ENCODE measurements at regions not wholly inside any gene's neighbourhood (a gene's known extent, or its start where the extent isn't known, plus 50 kb on each side); places are given as distances from the start of the nearest gene placed in this dataset.

- DNase-seq = no peak
Measured at GRCh38 chr6:118761645-118762044, 110.3 kb upstream of the CEP85L start.

GRCh38 chr6:118758946-118759345 is 107.6 kb upstream of the CEP85L start:
- no peak for DNase-seq

- DNase-seq = no peak
Measured at GRCh38 chr6:118755941-118756646, 104.7 kb upstream of the CEP85L start.

DNA sequence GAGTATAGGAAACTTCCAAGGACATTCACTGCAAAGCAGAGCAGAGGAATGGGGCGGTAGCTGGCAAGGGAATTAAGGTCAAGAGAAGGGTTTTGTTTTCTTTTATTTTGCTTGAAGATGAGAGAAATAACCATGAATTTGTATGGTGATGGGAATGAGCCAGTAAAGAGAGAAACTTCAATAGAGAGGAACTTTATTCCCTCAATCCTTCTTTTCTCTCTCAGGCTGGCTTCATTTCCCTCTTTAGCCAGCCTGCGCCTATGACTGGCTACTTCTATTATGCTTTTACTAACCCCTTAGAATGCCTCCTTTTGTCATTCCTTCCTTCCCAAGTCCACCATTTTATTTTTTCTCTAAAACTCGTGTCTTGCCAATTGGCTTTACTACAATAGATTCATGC is 101.4 kb upstream of the CEP85L start:
- no peak for DNase-seq

GRCh38 chr6:118751072-118751471 is 99.7 kb upstream of the CEP85L start:
- no peak for DNase-seq

- peak; percentile 43 for DNase-seq
Measured at GRCh38 chr6:118750143-118750542, 98.8 kb upstream of the CEP85L start.

DNA sequence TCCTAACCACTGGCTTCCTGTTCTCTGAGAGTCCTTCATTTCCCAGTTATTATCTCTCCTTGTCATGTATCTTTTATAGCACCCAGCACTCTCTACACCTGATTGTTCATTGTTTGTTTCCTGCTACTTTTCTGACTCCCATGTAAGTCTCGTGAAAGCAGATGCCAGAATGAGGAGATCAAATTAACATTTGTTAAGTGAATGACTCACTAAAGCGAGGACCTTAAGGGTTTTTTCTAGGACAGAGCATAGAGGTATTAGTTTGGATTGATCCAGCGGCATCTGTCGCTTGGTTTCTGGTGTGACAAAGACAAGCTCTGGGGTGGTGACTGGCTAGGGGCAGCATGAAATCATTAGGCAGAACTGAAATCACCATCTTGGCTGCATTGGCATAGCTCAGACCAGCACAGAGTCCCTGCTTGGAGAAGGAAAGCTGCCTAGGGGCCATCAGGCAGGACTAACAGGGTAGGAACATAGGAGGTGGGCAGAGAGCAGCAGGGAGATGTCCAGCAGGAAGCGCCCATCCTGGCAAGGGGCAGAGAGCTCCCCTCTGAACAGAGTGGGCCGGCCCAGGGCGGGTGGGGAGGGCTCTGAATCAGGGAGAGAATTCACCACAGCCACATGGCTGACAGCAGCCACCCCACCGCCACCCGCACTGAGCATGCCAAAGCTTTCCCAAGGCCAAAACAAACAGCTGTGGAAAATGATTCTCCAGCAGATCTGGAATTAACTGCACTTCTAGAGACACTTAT is 97.1 kb upstream of the CEP85L start:
- peak; percentile 90 for DNase-seq

GRCh38 chr6:118746825-118747174 is 95.4 kb upstream of the CEP85L start:
- no peak for DNase-seq

DNA sequence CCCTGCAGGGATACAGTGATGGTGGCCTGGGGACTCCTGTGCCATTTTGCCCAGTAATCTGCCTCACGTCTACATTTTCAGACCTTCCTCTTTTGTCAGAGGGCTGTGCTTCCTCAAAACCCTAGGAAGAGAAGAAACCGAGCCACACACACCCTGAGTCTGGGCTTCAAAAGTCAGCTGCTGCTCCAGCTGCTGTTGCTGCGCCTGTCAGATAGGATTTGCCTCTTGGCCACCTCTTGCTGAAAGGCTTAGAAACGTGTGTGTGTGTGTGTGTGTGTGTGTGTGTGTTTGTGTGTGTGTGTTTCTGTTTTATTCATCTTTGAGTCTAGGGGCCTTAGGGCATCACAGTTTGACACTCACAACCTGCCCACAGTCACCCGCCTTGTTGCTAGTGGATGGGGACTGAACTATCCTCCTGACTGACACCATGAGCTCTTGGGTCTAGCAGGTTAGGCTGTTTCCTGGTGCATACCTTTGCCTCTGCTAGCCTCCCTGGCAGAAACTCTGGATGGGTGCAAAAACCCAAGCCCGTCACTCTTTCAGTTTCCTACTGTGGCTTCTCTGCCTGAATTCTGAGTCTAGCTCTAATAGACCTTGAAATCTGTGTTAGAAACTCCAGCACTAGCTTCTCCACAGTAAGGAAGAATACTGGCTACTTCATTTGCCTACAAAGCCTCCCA is 94.9 kb upstream of the CEP85L start:
- DNase-seq = peak; percentile 93

- no peak for DNase-seq
Measured at GRCh38 chr6:118745156-118745555, 93.8 kb upstream of the CEP85L start.

GRCh38 chr6:118744261-118744941 is 93.0 kb upstream of the CEP85L start:
- no peak for DNase-seq

GRCh38 chr6:118743746-118744145 is 92.4 kb upstream of the CEP85L start:
- DNase-seq = peak; percentile 87

GRCh38 chr6:118740372-118740771 is 89.0 kb upstream of the CEP85L start:
- DNase-seq = no peak

DNA sequence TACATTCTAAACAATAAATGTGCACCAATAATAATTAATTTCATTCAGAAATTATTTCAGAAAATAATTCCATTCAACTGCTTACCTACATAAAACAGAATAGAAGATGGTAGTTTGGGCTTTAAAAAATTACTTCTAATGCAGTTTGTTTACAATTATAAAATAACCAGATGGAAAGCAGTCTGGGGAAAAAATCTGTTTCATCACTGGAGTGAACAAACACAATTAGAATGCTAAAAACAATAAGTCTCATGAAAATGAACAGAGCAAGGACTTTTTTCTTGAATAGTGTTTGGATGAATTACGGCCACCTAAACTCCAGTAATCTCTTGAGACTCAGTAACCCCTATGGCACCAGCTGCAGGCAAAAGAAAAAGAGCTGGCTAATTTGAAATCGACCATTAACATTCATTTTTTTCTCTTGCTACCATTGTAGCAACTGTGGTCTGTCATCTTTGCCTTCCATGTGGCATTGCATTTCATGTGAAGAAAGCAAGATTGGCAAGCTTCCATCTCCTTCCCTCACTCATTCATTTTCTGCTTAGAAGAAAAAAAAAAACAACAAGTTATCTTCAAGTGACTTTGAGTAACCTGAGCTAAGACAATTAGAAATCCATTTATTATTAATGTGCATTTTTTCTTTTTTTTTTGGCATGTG is 88.4 kb upstream of the CEP85L start:
- peak; percentile 76 for DNase-seq

GRCh38 chr6:118736440-118736839 is 85.0 kb upstream of the CEP85L start:
- DNase-seq = no peak

DNA sequence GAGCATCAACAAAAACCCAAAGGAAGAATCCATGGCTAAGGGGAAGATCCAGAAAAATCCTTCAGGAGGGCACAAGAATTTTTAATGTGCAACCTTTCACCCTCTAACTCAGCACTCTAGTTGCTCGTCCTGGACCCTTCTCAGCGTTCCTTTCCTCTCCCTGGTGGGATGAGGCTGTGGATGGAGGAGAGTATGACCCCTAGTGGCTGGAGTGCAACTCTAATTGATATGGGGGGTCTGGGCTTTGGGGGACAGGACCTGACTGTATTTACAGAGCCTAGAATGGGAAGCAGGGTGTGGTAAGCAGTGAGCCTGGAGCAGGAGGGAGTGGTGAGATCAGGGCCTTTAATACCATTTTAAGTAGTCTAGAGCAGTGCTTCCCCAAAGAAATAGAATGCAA is 83.9 kb upstream of the CEP85L start:
- no peak for DNase-seq

DNA sequence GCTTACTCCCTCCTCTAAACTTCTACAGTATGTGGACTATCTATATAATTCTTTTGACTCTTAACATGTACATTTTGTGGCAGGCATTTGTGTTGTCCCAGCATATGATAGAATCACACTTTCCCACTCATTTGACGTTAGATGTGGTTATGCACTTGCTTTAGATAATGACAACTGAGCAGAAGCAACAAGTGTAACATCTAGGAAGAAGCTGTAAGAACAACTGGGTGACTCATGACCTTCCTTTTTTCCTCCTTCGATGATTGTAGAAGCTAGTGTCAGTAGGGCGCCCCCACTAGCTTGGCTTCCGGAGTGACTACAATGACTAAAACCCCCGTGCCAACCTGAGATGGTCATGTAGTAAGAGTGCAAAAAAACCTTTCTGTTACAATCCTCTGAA is 74.6 kb upstream of the CEP85L start:
- DNase-seq = no peak

DNA sequence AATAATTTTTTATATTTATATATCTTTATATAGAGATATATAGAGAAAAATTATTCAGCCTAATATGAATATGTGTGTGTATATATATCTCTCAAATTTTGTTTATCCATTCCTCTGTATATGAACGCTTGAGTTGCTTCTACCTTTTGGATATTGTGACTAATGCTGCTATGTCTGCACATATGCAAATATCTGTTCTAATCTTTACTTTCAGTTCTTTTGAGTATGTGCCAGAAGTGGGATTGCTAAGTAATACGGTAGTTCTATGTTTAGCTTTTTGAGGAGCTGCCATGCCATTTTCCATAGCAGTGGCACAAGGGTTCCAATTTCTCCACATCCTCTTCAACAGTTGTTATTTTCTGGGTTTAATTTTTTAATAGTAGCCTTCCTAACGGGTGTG is 72.8 kb upstream of the CEP85L start:
- DNase-seq = peak; percentile 47

DNA sequence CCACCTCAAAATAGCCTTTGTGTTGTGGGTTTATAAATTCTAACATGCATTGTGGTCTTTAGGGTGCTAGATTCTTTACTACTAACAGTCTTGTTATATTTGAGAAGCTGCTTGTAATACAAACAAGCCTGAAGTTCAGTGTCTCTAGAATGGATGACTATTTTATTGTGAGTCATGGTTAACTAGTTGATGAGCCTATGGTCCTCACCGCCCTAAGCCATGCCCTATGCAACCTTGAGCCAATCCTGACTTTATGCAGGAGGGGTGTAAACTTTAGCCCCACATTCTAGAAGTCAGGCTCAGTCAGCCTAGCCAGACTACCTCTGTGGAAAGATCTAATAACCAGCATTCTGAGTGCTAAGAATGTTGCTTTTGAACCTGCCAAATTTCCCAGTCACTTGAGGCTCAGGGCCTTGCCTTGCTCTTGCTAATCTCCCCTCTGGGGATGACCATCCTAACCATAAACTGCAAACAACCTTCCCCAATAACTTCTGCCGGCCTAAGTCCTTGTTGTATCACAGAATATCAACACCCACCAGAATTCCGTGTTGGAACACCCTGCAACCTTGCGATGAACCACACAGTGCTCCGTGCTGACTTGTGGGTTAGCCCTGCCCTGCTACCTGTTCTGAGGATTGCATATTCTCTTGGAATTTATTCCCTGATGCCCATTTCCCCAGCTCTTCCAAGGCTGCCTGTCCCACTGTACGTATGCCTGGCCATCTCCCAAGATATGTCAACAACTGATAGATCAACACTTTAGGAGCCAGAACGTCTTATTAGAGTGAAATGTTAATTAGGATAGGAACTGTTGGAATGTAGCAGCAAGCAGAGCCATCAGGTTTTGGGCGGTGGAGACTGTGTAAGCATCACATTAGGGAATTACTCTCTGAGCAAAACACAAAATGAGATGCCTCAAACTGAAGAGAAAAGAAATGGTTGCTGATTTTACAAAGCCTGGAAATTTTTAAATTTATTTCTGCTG is 71.7 kb upstream of the CEP85L start:
- DNase-seq = no peak

GRCh38 chr6:118720125-118720473 is 68.7 kb upstream of the CEP85L start:
- DNase-seq = no peak
